ENCODE measurements at regions not wholly inside any gene's neighbourhood (a gene's known extent, or its start where the extent isn't known, plus 50 kb on each side); places are given as distances from the start of the nearest gene placed in this dataset.

GRCh38 chr3:48067271-48067670 is 51.1 kb upstream of the MAP4 start:
- TF ChIP-seq, protein P1, sequence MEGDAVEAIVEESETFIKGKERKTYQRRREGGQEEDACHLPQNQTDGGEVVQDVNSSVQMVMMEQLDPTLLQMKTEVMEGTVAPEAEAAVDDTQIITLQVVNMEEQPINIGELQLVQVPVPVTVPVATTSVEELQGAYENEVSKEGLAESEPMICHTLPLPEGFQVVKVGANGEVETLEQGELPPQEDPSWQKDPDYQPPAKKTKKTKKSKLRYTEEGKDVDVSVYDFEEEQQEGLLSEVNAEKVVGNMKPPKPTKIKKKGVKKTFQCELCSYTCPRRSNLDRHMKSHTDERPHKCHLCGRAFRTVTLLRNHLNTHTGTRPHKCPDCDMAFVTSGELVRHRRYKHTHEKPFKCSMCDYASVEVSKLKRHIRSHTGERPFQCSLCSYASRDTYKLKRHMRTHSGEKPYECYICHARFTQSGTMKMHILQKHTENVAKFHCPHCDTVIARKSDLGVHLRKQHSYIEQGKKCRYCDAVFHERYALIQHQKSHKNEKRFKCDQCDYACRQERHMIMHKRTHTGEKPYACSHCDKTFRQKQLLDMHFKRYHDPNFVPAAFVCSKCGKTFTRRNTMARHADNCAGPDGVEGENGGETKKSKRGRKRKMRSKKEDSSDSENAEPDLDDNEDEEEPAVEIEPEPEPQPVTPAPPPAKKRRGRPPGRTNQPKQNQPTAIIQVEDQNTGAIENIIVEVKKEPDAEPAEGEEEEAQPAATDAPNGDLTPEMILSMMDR (IDR thresholded peaks at IDR 0.05; ENCODE audit: insufficient read depth, low read length) = no peak
- no peak overlapping the region for H3K4me3 ChIP-seq (ENCODE audit: low read depth, low read length)
- DNase-seq (ENCODE audit: low read depth) = no peak
